CD1c-positive myeloid dendritic cell (primary cell): ENCODE measurements at regions not wholly inside any gene's neighbourhood (a gene's known extent, or its start where the extent isn't known, plus 50 kb on each side); places are given as distances from the start of the nearest gene placed in this dataset.

Experiments
- DNase-seq: peaks from one replicate; pipeline ENCODE4 v3.0.0-alpha.2; 2016; ENCODE audit errors: extremely low spot score

DNA sequence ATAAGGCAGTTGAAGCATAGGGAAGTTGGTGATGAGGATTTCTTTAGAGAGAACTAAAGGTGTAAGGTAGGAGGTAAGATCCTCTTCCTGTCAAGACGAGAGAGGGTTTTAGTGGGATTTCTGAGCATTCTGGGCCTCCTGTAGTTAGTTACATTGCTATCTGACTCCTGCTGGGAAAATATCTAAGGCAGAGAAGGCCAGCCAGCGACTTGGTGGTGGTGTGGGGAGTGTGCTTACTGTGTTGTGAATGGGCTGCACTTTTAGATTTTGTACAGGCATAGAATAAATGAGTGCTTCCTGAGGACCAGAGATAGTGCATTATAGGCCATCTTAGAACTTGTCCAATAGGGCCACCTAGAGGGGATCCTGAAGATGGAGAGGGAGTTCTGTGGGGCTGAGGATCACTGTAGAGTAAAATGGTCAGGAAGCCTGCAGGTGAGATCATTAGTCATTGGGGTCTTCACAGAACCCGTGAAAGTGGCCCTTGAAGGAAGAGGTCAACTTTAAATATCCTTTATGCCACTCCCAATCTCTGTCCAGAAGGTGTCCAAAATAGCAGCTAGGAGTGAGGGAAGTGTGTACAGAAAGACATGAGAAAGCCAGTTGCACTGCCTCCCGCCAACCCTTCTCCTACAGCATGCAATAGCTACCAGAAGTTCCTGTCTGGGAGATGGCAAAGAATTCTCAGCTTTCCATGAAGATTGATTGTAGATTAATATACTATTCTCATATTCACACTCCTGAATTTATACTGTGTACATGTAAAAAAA lies 266.6 kb downstream of the POLR1F start:
- peak; percentile 18 for DNase-seq

GRCh38 chr7:19439517-19439916 lies 269.3 kb downstream of the POLR1F start:
- DNase-seq, result peak; percentile 2

DNA sequence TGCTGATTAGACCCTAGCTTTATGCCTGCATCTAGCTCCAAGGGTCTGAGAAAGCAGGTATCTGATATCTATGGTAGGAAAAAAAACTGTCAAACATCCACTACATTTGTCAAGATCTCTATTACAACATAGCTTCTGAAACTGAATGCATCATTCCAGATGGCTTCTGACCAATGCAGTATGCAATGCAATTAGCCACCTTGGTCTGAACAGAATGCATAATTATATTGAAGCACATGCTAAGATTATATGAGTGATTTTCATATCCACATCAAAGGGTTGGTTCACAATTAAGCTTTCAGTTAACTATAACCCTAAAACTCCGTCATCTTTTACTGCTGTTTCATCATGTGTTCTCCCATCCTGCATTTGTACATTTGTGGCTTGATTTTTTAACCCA lies 271.4 kb downstream of the POLR1F start:
- no peak for DNase-seq

DNA sequence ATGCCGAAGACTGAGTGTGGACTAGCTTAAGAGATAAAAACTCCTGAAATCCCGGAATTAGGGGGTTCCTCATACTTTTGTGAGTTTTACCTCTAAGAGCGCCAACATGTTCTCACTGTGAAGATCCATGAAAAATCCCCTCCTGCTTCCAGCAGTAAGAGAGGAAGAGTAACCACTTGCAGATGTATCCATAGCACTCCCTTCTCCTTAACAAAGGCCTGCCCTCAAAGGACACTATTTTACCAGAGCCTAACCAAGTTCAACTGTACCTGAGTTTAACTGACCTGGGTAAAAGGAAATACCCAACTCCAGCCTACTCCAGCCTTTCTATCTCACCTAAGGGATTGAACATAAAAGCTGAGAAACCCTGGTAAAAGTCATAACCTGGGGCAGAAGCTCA lies 280.9 kb downstream of the POLR1F start:
- no peak for DNase-seq

DNA sequence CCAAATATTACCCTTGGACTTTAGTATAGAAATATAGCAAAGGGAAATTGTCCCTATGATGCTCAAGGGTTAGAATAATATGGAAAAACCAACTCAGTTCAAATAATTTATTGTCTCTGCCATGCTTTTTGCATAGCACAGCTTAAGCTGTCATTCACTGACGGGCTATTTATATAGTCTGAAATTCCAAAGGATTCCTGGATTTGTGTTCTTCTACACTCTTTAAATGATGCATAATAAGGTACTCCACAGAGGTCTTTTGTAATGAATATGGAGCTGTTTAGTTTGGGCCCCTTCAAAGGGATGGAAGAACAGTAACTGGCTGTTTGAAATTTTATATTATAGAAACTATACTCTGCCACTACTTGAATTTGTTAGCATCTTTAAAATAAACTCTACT lies 276.6 kb upstream of the FERD3L start:
- DNase-seq, result no peak

DNA sequence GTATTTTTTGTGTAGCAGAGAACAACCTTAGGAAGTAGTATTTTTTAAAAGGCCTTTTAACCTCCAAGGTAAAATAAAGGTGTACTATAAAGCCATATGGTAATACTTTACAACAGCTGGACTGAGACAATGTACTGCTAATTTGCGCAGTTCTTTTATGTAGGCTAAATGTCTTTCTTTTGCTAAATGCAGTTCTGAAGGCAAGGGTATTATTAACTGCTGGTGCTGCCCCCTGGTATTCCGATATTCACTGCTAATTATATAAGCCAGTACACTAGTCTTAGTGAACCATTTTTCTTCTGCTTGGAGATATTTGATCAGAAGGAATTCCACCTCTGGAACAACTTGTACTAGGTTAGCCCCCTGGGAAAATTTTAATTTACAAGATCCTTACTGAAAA lies 272.0 kb upstream of the FERD3L start:
- DNase-seq, result no peak

GRCh38 chr7:19415123-19415522 lies 269.9 kb upstream of the FERD3L start:
- no peak for DNase-seq

DNA sequence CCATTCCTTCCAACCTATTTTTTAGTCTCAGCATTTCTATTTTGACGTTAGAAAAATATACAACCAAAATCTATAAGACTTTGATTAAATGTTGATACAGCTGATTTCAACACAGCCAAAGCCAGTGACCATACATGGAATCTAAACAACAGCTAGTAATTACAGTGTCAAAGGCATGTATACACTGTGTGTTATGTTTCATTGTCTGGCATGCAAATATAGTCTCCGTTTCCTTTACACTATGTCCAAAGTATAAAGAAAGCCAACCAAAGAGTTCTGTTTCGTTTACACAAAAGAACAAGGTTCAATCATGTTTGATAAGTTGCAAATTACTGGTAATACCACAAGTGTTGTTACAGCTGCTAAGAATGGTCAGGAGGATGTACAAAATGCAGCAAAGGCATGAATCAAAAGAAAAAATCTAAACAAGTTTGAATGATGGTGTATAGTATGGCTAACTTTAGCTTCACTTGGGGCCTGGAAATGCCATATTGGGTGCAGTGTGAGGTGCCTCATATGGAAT lies 268.3 kb upstream of the FERD3L start:
- no peak for DNase-seq

GRCh38 chr7:19410691-19411090 lies 265.5 kb upstream of the FERD3L start:
- DNase-seq, result no peak

DNA sequence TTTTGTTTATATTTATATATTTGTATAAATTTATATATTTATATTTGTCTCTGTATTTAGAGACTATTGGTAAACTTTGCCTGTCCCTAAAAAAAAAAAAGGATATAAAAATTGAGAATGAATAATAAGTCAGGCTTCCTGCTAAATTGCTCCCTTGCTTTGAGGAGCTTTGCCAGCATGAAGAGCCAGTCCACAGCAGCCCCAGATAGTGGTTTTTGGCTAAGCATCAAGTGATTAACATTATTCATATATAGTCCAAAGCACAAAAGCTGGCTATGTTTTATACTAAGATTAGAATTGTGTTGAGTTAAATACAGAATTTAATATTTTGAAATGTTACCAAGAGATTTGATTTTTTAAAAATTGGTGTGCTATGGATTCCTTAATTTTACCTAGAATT lies 264.9 kb upstream of the FERD3L start:
- no peak for DNase-seq

DNA sequence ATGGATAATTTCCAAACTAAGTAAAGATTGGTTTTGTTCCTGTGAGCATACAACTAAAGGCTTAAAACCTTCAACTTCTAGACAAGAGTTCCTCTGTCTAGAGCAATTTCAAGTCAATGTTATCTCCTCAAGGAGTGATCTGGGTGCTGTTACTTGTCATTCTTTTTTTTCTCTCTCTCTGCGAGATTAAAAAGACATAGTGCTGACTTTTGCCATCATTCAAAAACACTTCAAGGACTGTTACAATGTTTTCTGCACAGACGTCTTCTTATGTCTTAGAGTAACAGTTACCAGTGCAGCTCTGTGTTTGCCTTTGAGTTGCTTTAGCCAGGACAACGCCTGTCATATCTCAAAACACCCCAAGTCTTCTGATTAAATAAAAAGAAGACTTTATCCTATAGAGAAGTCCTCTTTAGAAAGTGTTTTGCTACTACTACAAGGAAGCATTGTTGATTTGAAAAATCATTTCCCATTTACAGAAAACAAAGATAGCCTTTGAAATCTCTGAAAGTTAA lies 263.5 kb upstream of the FERD3L start:
- no peak for DNase-seq

DNA sequence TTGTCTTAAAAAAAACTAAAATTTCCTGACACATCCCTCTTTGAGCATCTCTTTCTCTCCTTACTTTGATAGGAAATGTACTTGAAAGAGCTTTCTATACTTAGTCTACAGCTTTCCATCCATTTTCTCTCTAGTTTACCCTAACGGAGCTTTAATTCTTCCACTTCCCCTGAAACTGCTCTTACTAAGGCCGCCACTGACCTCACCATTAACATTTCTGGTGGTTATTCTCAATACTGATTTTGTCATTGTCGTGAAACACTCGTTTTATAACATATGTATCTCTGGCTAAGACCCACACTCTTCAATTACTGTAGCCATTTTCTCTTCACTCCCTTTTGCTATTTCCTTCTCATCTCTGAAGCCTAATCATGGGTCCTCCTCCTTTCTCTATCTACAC lies 262.0 kb upstream of the FERD3L start:
- no peak for DNase-seq

- no peak for DNase-seq
These were observed 260.3 kb upstream of the FERD3L start for GRCh38 chr7:19405541-19405940.

DNA sequence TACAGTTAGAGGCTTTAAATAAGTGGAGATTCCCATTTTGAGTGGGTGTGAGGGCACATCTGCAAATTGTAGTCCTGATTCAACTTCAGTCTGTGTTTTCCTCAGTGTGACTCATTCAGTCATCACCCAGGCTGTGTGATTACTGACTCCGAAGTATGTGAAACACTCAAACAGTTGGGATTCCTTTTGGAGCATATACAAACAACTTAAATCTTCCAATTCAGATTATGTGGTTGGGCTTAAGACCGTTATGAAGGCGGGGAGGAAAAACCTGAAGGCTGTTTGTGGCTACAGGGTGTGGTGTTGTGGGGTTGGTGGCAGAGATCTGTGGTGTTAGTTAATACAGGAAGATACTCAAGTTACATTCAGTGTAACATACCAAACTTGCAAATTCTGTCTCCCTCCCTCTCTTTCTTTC lies 259.7 kb upstream of the FERD3L start:
- peak; percentile 40 for DNase-seq

- DNase-seq, result no peak
These were observed 258.5 kb upstream of the FERD3L start for GRCh38 chr7:19403691-19404090.

- DNase-seq, result no peak
These were observed 256.2 kb upstream of the FERD3L start for GRCh38 chr7:19401461-19401860.

DNA sequence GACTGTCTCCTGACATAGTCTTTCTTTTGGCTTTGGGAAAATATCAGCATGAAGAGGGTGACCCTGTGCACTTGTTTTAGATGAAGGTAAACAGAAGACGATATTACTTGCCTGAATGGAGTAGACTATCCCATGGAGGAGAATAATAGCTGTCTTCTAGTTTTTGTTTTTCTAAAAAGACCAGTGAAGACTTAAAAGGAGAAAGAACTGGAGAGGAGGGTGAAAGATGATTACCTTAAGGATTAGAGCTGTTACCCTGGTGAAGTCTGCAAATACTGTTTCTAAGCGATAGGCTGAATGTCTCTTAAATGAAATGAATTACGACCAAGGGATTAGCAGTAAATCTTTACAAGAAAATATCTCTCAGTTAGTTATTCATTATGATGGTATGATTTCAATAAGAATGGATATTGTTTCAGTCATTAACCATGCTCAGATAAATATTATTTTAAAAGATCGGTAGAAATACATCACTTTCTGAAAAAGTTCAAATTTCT lies 255.6 kb upstream of the FERD3L start:
- DNase-seq, result no peak

GRCh38 chr7:19397911-19398310 lies 252.7 kb upstream of the FERD3L start:
- DNase-seq, result peak; percentile 71

- no peak for DNase-seq
These were observed 247.0 kb upstream of the FERD3L start for GRCh38 chr7:19392246-19392645.

DNA sequence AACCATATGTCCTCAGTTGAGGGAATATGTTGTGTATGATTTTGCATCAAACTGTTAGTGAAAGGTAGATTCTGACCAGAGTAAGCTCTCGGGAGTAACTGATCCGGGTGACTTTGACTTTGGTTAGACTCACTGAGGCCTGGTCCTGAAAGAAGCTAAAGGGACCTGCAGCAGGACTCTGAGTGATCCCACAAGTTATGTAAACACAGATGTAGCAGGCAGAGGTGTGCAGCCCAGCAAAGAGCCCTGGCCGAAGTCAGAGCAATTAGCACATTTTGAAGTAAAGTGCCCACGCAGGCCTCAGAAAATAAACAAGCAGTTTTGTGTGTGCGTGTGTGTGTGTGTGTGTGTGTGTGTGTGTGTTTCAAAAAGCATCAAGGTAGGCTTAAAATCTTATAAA lies 245.6 kb upstream of the FERD3L start:
- DNase-seq, result no peak

- DNase-seq, result no peak
These were observed 236.1 kb upstream of the FERD3L start for GRCh38 chr7:19381321-19381720.

DNA sequence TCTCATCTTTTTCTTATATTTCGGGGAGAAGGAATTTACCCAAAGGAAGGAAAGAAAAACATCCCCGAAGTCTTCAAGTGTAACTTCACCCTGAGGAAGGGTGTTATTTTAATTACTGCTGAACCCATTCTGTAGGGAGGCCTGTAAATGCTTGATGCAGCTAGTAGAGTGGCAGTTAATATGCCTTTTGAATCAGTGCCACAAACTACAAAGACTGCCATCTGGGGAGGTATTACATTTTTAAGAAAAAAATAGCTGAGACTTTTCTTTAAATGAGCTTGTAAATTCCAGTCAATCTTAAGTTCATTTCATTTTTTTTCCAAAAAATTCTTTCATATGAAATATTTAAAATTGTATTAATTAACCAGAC lies 233.1 kb upstream of the FERD3L start:
- DNase-seq, result no peak

DNA sequence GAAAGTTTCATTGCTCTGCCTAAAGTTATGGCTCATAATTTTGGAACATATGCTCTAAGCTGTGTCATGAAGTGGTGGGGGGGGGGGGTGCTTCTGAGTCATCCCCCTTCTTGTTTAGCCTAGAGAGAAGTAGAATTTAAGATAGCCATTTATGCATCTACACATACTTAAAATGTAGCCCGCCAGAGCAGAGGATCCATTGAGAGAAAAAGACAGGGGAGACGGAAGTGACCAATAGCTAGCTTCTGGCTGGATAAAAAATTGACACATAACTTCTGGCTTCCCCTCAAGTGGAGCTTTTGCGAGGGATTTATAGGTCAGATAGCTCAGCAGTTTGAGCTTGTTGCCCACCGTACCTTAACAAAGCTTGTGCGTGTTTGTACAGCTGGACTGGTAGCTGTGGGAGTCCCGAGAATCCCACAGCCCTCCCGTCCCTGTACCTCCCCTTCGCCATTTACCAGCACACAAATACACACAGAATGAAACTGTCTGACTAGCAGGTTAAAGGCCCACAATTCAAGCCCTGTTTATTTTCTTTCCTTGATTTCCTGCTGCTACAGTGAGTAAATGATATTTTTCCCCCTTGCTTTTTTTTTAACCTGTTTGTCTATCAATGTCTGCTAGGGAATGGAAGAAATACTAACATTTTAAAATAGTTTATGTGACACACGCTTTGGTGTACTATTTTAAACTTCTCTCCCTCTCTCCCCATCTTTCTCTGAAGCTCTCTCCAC lies 232.6 kb upstream of the FERD3L start:
- no peak for DNase-seq
